ENCODE measurements at regions not wholly inside any gene's neighbourhood (a gene's known extent, or its start where the extent isn't known, plus 50 kb on each side); places are given as distances from the start of the nearest gene placed in this dataset.

DNA sequence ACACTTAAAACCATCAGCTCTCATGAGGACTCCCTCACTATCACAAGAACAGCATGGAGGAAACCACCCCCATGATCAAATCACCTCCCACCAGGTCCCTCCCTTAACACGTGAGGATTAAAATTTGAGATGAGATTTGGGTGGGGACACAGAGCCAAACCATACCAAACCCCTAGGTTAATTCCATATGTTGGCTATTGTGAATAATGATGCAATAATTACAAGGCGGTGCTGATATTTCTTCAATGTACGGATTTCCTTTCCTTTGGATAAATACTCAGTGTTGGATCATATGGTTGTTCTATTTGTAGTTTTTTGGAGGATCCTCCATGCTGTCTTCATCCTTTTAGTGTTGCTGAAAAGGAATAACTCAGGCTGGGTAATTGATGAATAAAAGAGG is 652.1 kb upstream of the PKDCC start:
- DNase-seq (ENCODE audit: low read depth), result no peak

DNA sequence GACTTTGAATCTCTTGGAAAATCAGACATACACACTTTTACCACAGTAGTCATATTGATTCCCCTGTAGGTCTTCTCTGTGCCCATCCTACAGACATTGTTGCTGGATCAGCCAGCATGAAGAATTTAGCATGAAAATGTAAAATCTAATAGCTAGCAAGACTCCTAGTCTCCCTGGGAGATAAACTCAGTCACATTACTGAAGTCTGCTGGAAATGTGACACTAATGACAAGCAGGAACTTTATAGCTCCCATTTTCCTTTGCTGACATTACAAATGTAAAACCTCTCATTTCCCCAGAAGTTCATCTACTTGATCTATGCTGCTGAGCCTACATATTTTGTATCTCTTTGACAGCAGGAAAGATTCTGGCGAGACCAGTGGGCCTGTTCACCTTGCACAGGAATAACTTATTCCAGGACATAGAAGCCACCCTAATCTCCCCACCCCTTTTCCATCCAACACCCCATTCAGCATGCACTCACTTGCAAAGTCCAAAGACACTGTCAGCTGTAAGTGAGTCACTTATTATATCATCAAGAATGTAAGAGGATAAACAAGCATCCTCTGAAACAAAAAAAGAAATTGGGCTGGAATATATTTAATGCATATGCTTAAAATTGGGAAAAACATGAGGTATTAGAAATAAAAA is 648.3 kb upstream of the PKDCC start:
- DNase-seq (ENCODE audit: low read depth), result no peak

DNA sequence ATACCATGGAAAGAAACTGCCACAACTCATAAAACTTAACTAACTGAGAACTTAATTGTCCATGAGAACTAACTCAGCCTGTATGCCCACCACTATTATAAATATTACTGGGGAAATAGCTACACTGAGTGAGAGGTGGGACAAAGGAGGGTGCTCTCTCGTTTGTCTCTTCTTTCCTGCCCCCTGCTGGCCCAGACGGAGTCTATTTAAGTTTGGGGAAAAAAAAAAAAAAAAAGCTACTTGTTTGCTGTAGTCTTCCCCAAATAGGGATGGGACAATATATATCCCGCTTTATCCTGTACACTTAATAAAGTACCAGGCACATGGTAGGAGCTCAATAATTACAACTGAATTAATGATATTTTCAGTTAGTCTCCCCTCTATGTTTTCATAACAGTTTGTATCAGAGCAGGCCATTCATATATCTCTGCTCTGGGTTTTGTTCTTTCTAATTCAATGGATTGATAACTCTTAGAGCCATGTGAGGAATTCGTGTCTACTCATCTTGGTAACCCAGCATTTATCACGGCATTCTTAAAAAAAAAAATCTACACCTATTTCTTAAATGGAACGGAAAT is 647.6 kb upstream of the PKDCC start:
- DNase-seq (ENCODE audit: low read depth), result no peak

GRCh38 chr2:41405441-41405840 is 642.4 kb upstream of the PKDCC start:
- DNase-seq (ENCODE audit: low read depth), result no peak

DNA sequence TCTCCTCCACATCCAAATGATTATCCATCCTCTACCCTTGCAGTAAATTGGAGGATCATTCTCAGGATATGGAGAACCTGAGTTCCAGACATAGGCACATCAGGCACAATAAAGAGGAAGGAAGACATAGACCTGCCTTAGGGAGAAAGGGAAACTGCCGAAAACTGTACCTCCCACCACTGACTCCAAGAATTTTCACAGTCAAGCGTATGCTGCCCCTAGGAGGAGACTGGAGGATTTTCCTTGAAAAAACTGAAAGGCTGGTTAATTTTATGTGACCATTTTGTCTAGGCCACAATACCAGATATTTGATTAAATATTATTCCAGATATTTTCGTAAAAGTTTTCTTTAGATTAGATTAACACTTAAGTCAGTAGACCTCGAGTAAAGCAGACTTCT is 638.5 kb upstream of the PKDCC start:
- DNase-seq (ENCODE audit: low read depth), result no peak

- no peak for DNase-seq (ENCODE audit: low read depth)
Measured at GRCh38 chr2:41410011-41410410, 637.8 kb upstream of the PKDCC start.

DNA sequence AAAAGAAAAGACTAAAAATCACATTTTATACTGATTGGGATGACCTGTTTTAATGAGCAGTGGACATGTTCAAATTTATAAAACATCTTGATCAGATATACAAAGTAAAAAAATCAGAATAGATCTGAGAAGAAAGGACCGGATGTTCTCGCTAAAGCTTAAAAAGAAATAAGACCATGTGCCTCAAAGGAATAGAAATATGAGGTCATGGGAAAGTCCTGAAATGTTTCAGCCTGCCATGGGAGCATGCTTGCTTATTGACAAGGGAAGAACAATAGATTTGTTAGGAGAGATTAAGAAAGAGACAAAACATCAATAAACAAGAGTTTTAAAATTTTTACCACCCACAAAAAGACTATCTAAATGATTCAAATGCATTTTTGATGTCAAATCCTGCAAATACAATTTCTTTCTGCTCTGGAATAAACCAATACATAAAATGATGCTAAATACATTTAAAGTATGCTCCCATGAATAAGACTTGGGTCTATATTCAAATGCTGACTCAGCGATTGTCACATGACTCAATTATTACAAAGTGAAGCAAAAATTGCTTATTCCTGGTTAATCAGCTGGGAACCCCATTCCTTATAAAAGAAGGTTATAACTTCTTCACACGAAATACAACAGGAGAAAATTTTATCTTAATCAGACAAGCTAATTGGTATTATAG is 633.9 kb upstream of the PKDCC start:
- DNase-seq (ENCODE audit: low read depth), result no peak

DNA sequence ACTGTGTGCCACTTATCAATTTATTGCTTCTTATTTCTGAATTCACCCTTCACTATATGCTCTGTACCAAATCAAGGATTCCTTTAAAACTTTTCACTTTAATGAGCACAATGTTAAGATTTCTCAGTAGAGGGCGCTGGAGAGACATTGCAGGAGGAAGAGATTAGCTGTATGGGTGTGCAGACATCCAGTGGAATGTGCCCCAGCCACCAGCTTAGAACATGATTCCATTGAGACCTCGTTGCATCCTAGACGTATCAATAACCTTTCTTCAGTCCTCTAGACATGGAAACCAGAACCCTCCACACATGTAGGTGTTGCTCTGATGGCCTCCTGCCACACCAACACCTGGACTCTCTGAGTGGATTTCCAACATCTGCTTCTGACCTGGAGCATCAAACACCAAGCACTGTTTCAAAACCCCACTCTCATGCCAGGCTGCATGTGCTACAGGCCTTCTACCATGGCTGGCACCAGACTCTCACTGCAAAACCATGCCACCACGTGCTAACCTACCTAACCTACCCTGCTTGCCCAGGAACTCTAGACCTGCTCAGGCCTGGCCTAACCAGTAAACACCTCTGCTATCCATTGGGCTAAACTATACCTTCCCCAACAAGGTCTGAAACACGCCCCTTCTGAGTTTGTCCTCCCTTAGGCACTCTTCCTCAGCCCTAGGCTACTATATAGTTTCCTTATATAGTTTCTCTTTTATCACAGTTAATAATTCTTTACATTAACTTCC is 633.2 kb upstream of the PKDCC start:
- peak; percentile 33 for DNase-seq (ENCODE audit: low read depth)

DNA sequence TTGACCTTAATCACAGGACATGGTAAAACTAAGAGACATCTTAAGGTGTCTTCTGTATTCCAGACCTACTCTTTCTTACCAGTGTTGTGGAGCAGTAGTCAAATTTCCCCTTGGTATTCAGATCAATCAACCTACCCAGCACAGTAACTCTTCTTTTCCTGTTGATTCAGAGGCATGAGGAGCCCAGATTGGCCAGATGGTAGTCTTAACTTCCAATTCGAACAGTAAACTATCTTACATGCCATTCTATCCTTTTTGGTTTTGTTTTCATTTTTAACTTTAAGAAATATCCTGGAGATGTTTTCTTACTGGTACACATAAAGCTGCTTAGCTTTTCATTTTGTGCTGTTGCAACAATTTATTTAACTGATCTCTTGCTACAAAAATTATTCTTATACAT is 630.3 kb upstream of the PKDCC start:
- DNase-seq (ENCODE audit: low read depth), result no peak

GRCh38 chr2:41420219-41420618 is 627.6 kb upstream of the PKDCC start:
- DNase-seq (ENCODE audit: low read depth), result no peak

DNA sequence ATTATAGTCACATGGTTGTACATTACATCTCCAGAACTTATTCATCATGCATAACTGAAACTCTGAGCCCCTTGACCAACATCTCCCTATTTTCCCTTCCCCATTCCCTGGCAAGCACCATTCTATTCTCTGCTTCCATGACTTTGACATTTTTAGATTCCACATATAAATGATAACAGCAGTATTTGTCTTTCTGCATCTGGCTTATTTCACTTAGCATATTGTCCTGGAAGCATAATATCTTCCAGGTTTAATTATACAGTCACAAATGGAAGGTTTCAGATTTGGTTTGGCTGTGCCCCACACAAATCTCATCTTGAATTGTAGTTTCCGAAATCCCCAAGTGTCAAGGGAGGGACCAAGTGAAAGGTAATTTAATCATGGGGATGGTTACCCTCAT is 626.9 kb upstream of the PKDCC start:
- no peak for DNase-seq (ENCODE audit: low read depth)

DNA sequence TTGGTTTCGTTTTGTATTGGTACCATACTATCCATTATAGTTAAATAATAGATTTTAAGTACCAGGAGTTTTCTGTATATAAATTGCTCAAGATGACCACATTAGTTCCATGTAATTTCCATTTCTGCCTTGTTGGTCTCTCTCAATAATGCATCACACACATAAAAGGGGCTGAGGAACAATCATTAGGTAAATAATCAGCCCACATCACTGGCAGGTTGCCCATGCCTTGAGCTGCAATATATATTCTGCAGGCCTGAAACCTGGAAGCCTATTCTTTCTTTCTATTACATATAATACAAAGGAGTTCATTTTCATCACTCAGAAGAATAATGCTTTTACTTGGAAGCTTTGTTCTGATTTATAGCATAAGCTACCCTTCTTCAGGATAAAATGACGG is 616.1 kb upstream of the PKDCC start:
- no peak for DNase-seq (ENCODE audit: low read depth)

GRCh38 chr2:41432459-41432858 is 615.4 kb upstream of the PKDCC start:
- DNase-seq (ENCODE audit: low read depth), result no peak

DNA sequence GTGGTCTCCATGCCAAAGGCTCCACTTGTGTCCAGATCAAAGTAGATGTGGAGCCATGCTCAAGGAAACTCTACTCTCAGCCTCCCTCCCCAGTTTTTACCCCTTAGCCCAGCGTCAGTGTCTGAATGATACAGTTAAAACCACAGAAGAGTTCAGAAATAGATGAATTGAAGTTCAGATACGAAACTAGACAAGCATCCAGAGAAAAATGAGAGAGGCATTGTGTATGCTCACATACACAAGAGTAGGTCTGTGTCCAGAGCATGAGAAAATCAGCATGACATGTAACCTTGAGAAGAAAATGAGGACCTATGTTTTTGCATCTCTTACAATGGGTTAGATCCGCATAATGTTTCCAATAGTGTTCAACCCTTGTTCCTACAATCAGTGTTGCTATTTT is 612.8 kb upstream of the PKDCC start:
- DNase-seq (ENCODE audit: low read depth), result no peak

GRCh38 chr2:41441958-41442357 is 605.9 kb upstream of the PKDCC start:
- DNase-seq (ENCODE audit: low read depth), result no peak

DNA sequence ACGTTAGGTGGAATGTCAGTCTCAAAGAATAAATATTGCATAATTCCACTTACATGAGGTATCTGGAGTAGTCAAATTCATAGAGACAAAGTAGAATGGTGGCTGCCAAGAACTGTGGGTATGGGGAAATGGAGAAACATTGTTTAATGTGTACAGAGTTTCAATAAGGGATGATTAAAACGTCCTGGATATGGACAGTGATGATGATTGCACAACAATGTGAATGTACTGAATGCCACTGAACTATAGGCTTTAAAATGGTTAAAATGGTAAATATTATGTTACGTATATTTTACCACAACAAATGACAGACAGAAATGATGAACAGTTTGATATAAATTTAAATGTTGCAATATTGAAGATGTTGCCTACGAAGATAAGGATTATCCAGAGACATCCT is 602.0 kb upstream of the PKDCC start:
- no peak for DNase-seq (ENCODE audit: low read depth)

DNA sequence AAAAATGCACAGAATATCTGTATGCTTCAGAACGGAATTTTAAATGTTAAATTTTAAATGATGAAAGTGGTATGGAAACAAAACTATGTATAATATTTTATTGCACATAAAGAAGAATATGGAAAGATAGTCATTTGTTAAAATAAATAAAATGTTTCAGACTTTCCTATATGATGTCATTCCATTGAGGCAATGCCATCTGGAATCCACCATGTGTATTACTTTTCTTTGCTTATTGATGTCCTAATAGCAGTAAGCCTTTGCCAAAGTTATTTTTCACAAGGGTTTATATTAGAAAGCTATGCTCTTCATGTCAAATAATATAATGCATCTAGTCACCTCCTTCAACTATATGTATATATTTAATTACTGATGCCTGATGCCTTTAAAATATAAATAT is 601.6 kb upstream of the PKDCC start:
- no peak for DNase-seq (ENCODE audit: low read depth)

GRCh38 chr2:41448221-41448620 is 599.6 kb upstream of the PKDCC start:
- DNase-seq (ENCODE audit: low read depth), result no peak

DNA sequence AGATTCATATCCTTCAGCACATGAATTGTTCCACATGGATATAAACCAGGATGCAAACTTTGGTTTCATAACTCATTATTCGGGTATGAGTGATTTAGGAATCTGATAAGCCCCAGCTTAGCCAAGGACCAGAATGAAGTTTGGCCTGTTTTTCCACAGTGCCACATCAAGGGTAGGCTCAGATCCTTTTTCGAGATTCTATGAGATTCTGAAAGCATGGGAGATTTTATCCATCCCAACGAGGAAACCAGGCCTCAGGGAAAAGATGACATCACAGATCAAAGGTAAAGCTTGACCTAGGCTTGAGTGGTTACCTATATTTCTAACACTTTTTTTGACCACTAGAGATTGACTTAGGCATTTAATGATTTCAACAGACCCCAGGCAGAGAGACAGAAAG is 590.8 kb upstream of the PKDCC start:
- no peak for DNase-seq (ENCODE audit: low read depth)

GRCh38 chr2:41460661-41461060 is 587.2 kb upstream of the PKDCC start:
- no peak for DNase-seq (ENCODE audit: low read depth)

- DNase-seq (ENCODE audit: low read depth), result no peak
Measured at GRCh38 chr2:41464395-41464794, 583.4 kb upstream of the PKDCC start.

DNA sequence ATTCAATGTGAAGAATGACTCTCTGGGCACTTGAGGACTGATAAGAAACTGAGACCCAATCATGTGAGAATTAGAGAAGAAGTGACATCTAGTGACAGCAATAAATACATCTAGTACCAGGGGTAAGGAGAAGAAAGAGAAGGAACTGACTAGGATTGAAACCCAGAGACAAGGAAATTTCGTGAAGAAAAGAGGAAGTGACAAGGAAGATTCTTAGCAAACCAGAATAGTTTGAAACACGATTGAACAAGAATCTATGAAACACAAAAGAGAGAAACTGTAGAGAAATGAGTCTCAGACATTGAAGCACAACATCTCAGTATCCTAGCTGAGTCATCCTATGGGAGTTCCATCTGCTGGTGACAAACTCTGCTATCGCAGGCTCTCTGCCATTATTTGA is 571.9 kb upstream of the PKDCC start:
- no peak for DNase-seq (ENCODE audit: low read depth)

DNA sequence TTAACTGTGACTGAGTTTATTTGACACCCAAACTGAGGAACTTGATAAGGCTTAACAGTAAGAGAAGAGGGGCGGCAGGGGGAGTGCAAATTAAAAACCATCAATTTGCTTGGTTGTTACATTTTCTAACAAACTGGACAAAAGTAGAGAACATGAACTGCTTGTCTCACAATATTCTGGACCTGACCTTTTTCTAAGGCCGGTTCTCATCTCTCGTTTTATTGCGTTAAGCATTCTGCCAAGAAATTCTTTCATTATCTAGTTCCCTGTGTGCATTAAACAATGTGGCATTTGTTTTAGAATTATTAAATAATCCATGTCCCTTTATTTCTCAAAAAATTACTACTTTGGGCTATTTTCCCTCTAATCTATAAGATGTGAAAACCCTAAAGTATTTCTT is 565.2 kb upstream of the PKDCC start:
- DNase-seq (ENCODE audit: low read depth), result no peak
